Natural killer cell (primary cell): ENCODE measurements at regions not wholly inside any gene's neighbourhood (a gene's known extent, or its start where the extent isn't known, plus 50 kb on each side); places are given as distances from the start of the nearest gene placed in this dataset.

Source experiments
- ATAC-seq, 3 donors: fragments of 150-1000 bp in 2 of 3; fragments of 200-7000 bp in 1 of 3; cut with Tn5 transposase; 1 replicate in 1 of 3; 2 replicates in 2 of 3; pipeline ENCODE4 v1.10.0; 2021; ENCODE audit warnings: mild to moderate bottlenecking in 2 of 3, moderate library complexity in 2 of 3
- DNase-seq, 2 donors: peaks; one replicate each; pipeline versions ENCODE4 v3.0.0 to v3.0.0-alpha.2; 2013 to 2021; ENCODE audit warnings: mixed read lengths in 1 of 2
- H3K27ac ChIP-seq: one replicate; pipeline ENCODE4 v1.5.1; 2013; ENCODE audit warnings: mild to moderate bottlenecking, low read length
- H3K27me3 ChIP-seq: one replicate; pipeline ENCODE4 v1.6.1; 2013; ENCODE audit warnings: low read length; ENCODE audit not compliant: control insufficient read depth, insufficient read depth
- H3K36me3 ChIP-seq: one replicate; pipeline ENCODE4 v1.6.1; 2013; ENCODE audit warnings: low read length; ENCODE audit not compliant: control insufficient read depth, insufficient read depth
- H3K4me1 ChIP-seq: one replicate; pipeline ENCODE4 v1.6.1; 2013; ENCODE audit warnings: low read length; ENCODE audit not compliant: control insufficient read depth, insufficient read depth
- H3K4me3 ChIP-seq: one replicate; pipeline ENCODE4 v1.5.1; 2013; ENCODE audit warnings: low read length
- H3K9me3 ChIP-seq: one replicate; pipeline ENCODE4 v1.6.1; 2013; ENCODE audit warnings: low read length; ENCODE audit not compliant: control insufficient read depth, insufficient read depth
- H3K27ac Mint-ChIP-seq, 2 donors: one replicate each; pipeline ENCODE4 v1.8.0; 2022; ENCODE audit warnings: mild to moderate bottlenecking in 2 of 2, mixed read lengths in 2 of 2, moderate library complexity in 1 of 2
- H3K27me3 Mint-ChIP-seq, 2 donors: one replicate each; pipeline ENCODE4 v1.8.0; 2022; ENCODE audit warnings: low read depth in 2 of 2, mixed read lengths in 2 of 2
- H3K36me3 Mint-ChIP-seq: one replicate; pipeline ENCODE4 v1.8.0; 2022; ENCODE audit warnings: mixed read lengths
- H3K4me1 Mint-ChIP-seq, 2 donors: one replicate each; pipeline ENCODE4 v1.8.0; 2022; ENCODE audit warnings: mixed read lengths in 2 of 2
- H3K4me3 Mint-ChIP-seq: one replicate; pipeline ENCODE4 v1.8.0; 2022; ENCODE audit warnings: mild to moderate bottlenecking, moderate library complexity, mixed read lengths
- H3K9me3 Mint-ChIP-seq, 2 donors: one replicate each; pipeline ENCODE4 v1.8.0; 2022; ENCODE audit warnings: mixed read lengths in 2 of 2
- WGBS: methylation state at CpG from one replicate; pipeline ENCODE4 v1.1.7; 2013; ENCODE audit warnings: missing lambda C conversion rate; ENCODE audit not compliant: insufficient coverage; 5-methylcytosine and 5-hydroxymethylcytosine counted together
- intact Hi-C: fragments of 100-400 bp; cut with micrococcal nuclease; formaldehyde crosslinking; loops from one replicate; pipeline ENCODE4 v1.14.2; 2022
- TF ChIP-seq, protein P1 (sequence below): fragments of 200-600 bp; IDR thresholded peaks from one replicate; pipeline ENCODE4 v1.8.0; 2022; ENCODE audit warnings: antibody characterized with exemption

DNA sequence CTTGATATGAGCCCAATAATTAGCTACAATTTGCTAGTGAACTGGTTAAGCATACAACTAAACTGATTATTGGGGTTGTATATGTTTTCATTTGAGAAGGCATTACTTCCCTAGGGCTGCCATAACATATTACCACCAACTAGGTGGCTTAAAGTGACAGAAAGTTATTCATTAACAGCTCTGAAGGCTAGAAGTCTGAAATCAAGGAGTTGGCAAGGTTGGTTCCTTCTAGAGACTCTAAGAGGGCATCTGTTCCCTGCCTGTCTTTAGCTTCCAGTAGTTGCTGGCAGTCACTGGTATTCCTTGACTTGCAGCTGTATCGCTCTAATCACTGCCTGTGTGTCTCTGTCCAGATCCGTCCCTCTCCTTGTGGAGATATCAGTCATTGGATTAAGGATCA lies 86.3 kb downstream of the LHX9 start:
- intact Hi-C loops = no loop called here
- ATAC-seq (no peak), DNase-seq (no peak)
- Histone ChIP-seq H3K27ac (no peak overlapping the region), H3K36me3 (no peaks in the 10 kb centered on the region), H3K9me3 (no peaks in the 10 kb centered on the region), H3K27me3 (no peaks in the 10 kb centered on the region), H3K4me3 (no peak overlapping the region), H3K4me1 (no peaks in the 10 kb centered on the region)
- no peaks in the 10 kb centered on the region for H3K4me1 Mint-ChIP-seq
- H3K9me3 Mint-ChIP-seq = no peaks in the 10 kb centered on the region
- no peak overlapping the region for H3K4me3 Mint-ChIP-seq
- TF ChIP-seq, protein P1, sequence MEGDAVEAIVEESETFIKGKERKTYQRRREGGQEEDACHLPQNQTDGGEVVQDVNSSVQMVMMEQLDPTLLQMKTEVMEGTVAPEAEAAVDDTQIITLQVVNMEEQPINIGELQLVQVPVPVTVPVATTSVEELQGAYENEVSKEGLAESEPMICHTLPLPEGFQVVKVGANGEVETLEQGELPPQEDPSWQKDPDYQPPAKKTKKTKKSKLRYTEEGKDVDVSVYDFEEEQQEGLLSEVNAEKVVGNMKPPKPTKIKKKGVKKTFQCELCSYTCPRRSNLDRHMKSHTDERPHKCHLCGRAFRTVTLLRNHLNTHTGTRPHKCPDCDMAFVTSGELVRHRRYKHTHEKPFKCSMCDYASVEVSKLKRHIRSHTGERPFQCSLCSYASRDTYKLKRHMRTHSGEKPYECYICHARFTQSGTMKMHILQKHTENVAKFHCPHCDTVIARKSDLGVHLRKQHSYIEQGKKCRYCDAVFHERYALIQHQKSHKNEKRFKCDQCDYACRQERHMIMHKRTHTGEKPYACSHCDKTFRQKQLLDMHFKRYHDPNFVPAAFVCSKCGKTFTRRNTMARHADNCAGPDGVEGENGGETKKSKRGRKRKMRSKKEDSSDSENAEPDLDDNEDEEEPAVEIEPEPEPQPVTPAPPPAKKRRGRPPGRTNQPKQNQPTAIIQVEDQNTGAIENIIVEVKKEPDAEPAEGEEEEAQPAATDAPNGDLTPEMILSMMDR = no peak
- H3K36me3 Mint-ChIP-seq = peaks cover 1% of the 10 kb centered on the region
- H3K27ac Mint-ChIP-seq = no peak overlapping the region
- H3K27me3 Mint-ChIP-seq = peaks cover 14 to 45% of the 10 kb centered on the region in 2 donors
- 92% methylated on average over 2 of the region's 2 CpGs for WGBS

DNA sequence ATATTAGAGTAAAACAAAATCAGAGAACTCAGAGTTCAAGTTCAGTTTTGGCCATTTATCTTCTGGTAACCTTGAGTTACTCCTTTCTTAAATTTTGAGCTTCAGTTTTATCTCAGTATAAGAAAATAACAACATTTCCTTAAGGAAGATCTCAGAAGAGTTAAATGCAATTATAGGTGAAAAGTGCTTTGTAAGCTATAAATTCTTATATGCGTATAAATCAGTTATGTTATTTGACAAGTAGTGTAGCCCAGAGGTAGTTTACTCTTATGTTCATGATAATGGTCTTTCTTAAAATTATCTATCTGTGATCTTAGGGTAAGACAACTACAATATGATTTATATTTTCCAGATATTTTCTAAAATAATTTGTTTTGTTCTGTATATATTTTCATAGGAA lies 89.8 kb downstream of the LHX9 start:
- no peak overlapping the region for H3K27ac Mint-ChIP-seq
- peaks cover 8% of the 10 kb centered on the region for H3K36me3 Mint-ChIP-seq
- no peak for ATAC-seq
- no peaks in the 10 kb centered on the region for H3K36me3 ChIP-seq
- no peak for DNase-seq
- H3K27me3 Mint-ChIP-seq = peaks cover 13 to 39% of the 10 kb centered on the region in 2 donors
- no peak overlapping the region for H3K27ac ChIP-seq
- no peak overlapping the region for H3K4me3 Mint-ChIP-seq
- no peaks in the 10 kb centered on the region for H3K4me1 Mint-ChIP-seq
- TF ChIP-seq, protein P1 = no peak
- no peak overlapping the region for H3K4me3 ChIP-seq
- intact Hi-C loops = no loop called here
- peaks cover 7% of the 10 kb centered on the region for H3K9me3 ChIP-seq
- WGBS = no CpG with 5 or more reads among the region's 1 CpG
- H3K4me1 ChIP-seq = no peaks in the 10 kb centered on the region
- H3K9me3 Mint-ChIP-seq = peaks cover 0 to 3% of the 10 kb centered on the region in 2 donors
- H3K27me3 ChIP-seq = no peaks in the 10 kb centered on the region

DNA sequence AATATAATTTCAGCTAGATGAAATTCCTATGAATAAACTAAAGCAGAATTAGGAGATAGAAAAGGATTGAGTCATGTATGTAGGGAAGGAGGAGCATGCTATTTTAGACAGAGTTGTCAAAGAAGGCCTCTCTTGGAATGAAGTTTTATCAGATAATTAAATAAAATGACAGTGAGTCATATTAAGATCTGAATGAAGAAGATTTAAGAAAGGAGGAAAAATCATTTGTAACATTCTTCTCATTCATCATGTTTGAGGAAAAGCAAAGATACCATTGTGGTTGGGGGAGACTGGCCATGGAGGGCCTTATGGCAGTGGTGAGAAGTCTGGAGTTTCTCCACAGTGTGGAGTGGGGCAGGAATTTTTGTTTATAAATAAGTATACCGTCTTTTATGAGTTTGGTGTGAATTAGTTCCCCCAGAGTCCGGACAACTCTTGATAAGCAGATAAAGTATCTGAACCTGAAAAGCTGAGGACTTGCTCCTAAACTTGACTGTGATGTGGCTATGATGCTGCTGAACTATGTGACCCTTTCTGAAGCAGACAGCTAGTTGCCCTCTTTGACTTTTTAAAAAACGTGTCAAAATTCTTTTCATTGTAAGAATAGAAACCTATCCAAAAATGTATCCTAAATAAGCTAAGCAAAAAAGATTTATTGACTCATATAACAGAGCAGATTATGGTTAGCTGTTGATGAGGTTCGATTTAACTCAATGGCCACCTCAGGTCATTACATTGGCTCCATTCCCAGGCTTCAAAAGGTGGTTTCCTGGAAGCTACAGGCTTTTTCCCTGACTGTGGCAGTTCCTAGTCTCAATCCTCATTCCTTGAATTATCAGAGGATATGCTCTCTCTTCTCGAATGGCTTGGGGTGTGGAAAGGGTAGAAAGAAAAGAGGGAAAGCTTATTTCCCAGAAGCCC lies 90.8 kb downstream of the LHX9 start:
- no peaks in the 10 kb centered on the region for H3K27me3 ChIP-seq
- intact Hi-C loops = no loop called here
- DNase-seq (no peak), ATAC-seq (no peak)
- H3K36me3 Mint-ChIP-seq = peaks cover 8% of the 10 kb centered on the region
- peaks cover 8 to 31% of the 10 kb centered on the region in 2 donors for H3K27me3 Mint-ChIP-seq
- TF ChIP-seq, protein P1 = no peak
- H3K27ac Mint-ChIP-seq = no peak overlapping the region
- H3K9me3 ChIP-seq = peaks cover 7% of the 10 kb centered on the region
- no peak overlapping the region for H3K27ac ChIP-seq
- H3K4me3 Mint-ChIP-seq = no peak overlapping the region
- WGBS = 91% methylated on average over 4 of the region's 5 CpGs
- H3K4me3 ChIP-seq = no peak overlapping the region
- H3K36me3 ChIP-seq = no peaks in the 10 kb centered on the region
- no peaks in the 10 kb centered on the region for H3K4me1 Mint-ChIP-seq
- no peaks in the 10 kb centered on the region for H3K4me1 ChIP-seq
- H3K9me3 Mint-ChIP-seq = peaks cover 0 to 3% of the 10 kb centered on the region in 2 donors
